GM19023 (cell line): ENCODE measurements at regions not wholly inside any gene's neighbourhood (a gene's known extent, or its start where the extent isn't known, plus 50 kb on each side); places are given as distances from the start of the nearest gene placed in this dataset.

Experiments used
- ATAC-seq: cut with Tn5 transposase; IDR thresholded peaks from one replicate; pipeline ENCODE4 v1.9.1; 2021; ENCODE audit warnings: mild to moderate bottlenecking, moderate library complexity; ENCODE audit not compliant: unreplicated experiment

- ATAC-seq = no peak
Measured at GRCh38 chr6:139625081-139625939, 250.9 kb upstream of the CITED2 start.

DNA sequence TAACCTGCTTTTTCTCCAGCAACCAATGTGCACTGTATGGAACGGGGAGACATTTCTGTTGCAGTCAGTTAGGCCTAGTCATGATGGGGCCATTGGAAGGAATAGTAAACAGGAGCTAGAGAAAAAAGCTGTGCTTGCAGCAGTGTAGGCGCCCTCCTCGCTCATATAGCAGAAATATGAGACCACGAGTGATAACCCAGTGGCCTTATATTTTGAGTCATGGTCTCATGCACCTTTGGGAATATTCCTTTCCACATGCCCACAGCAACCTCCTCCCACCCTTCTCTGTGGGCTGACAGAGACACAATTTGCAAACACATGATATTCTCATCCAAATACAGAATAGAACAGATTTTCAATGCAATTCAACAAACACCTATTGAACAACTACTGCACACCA is 248.9 kb upstream of the CITED2 start:
- ATAC-seq = no peak

DNA sequence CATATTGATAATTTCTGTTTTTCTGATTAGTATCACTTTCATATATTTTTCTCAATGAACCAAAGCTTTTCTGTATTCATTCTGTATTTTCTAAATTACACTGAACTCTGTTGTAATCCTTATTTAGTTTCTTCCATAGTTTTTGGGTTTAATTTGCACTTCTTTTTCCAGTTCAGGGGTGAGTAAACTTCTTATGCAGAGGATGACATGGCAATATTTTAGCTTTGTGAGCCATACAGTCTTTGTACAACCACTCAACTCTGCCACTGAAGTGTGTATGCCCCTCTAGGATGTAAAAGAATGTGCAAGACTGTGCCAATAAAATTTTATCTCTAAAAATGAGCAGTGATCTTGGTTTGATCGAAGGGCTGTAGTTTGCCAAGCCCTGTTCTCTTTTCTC is 239.0 kb upstream of the CITED2 start:
- no peak for ATAC-seq

- ATAC-seq = no peak
Measured at GRCh38 chr6:139612135-139612465, 237.7 kb upstream of the CITED2 start.

- no peak for ATAC-seq
Measured at GRCh38 chr6:139611327-139612134, 237.1 kb upstream of the CITED2 start.

DNA sequence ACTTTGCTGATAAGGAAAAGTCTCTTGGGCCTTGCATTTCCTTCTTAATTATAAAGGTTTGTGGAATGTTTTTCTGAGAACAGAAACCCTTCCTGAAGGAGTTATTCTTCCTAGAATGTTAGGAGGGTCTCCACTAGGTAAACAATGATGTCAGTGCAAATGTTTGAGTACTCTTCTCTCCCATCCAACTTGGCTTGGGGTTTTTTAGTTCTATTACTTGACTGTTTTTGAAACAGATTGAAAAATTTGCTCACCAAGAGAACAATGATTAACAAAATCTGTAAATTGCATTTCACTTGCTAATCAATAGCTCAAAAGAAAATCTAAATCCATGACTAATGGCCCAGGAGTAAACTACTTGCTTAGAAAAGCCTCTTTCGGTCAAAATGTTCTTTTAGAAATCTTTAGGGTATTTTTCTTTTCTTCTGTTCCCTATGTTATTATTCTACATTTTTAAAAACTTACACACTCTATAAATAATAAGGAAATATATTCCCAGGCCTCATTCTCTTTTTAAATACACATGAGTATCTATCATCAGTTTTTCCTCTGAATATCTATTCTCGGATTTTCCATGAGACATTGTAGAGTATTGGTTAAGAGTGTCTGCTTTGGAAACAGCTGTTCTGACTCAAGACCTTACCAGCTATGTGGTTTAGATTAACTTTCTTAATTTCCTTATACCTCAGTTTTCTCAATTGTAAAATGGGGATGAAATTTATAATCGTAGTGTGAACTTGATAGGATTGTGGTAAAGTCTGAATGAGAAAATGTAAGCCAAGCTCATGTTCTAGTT is 234.2 kb upstream of the CITED2 start:
- no peak for ATAC-seq

GRCh38 chr6:139605350-139605749 is 230.9 kb upstream of the CITED2 start:
- no peak for ATAC-seq

DNA sequence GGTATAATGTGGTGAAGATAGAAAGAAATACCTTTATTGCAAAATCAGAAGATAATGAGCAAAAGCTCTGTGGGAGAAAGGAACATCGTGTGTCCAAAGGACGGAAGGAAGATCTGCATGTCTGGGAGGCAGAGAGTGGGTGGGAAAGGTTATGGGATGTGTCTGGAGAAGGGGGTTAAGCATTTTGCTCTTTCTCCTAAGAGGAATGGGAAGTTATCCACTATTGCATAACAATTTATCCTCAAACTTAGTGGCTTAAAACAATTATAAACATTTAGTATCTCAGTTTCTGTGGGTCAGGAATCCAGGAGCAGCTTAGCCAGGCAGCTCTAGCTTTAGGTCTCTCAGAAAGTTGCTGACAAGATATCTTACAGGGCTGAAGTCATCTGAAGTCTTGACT is 229.1 kb upstream of the CITED2 start:
- no peak for ATAC-seq

GRCh38 chr6:139602577-139602976 is 228.1 kb upstream of the CITED2 start:
- no peak for ATAC-seq

DNA sequence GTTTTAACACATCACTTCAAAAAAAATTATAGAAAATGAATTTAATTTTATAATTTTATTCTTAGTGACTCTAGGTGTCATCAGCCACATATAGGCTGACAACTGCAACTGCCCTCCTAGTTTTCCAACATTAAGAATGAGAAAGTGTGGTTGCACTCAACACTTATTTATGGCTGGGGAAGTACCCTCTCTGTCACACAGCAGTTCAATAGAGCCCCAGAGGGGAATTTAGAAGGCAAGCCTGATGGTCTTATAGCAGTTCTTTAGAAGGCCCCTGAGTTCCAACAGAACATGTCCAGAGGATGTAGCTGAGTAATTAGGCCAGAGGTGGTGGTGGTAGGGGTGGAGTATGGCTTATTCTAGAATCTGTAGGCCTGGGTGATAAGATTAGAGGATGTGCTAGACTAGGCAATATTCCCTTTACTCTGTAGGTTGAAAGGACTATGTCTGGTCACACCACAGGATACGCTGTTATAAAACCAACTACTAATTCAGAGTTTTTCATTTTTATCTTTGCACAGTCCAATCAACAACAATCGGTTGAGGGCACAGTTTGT is 226.5 kb upstream of the CITED2 start:
- ATAC-seq = peak; percentile 97

- no peak for ATAC-seq
Measured at GRCh38 chr6:139600343-139600742, 225.9 kb upstream of the CITED2 start.

GRCh38 chr6:139597771-139598755 is 223.6 kb upstream of the CITED2 start:
- no peak for ATAC-seq

GRCh38 chr6:139597087-139597763 is 222.8 kb upstream of the CITED2 start:
- no peak for ATAC-seq

GRCh38 chr6:139595183-139595582 is 220.7 kb upstream of the CITED2 start:
- ATAC-seq = no peak

GRCh38 chr6:139594333-139594965 is 220.0 kb upstream of the CITED2 start:
- no peak for ATAC-seq

GRCh38 chr6:139593081-139593480 is 218.6 kb upstream of the CITED2 start:
- no peak for ATAC-seq

DNA sequence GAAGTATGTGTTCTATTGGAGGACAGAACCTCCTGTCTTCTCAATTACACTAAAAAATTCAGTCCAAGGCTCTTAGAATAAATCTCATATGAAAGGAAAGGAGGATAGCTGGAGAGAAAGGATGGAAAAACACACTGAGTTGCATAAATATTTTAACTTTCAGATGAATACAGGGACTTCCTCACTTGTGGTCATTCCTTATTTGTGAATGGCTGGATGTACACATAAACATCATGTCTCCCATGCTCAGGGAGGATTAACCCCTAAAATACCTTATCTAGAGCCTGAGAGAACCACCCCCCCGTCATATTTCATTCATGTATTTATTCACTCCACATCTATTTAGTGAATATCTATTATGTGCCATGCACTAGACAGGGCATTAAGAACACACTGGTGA is 217.6 kb upstream of the CITED2 start:
- ATAC-seq = no peak

GRCh38 chr6:139591075-139591865 is 216.8 kb upstream of the CITED2 start:
- ATAC-seq = no peak
